Endothelial cell of umbilical vein (primary cell): ENCODE measurements at regions not wholly inside any gene's neighbourhood (a gene's known extent, or its start where the extent isn't known, plus 50 kb on each side); places are given as distances from the start of the nearest gene placed in this dataset.

Experiments used
- BruUV-seq: library from RNA; stranded (reverse); fragments of 400-500 nt; replicated peaks from 2 replicates; lab custom pipeline; 2021; lab: Mats Ljungman, UMichigan
- CTCF ChIA-PET: fragments of 300-600, 350-600 bp; sonication (Branson Sonifier 250); formaldehyde crosslinking; loops from one replicate; lab custom pipeline; 2021; ENCODE audit warnings: antibody characterized with exemption, inconsistent platforms; lab: Charles Lee
- POLR2A ChIA-PET: fragments of 300-600, 350-600 bp; sonication (Branson Sonifier 250); formaldehyde crosslinking; loops from one replicate; lab custom pipeline; 2021; ENCODE audit warnings: antibody characterized with exemption, inconsistent platforms; lab: Charles Lee
- DNase-seq: peaks from one replicate; pipeline ENCODE4 v3.0.0-alpha.2; 2011; ENCODE audit warnings: low read depth, low spot score
- FAIRE-seq: peaks from 2 replicates; lab custom pipeline; 2011; peaks lifted over from hg19 to GRCh38; lab: Jason Lieb, UNC
- H2AFZ ChIP-seq: 2 replicates; pipeline ENCODE4 v1.6.0; 2012; ENCODE audit warnings: low read depth, low read length, control low read depth, inconsistent platforms
- H3K27ac ChIP-seq: 2 replicates; pipeline ENCODE4 v1.5.1; 2011; ENCODE audit warnings: low read depth, mild to moderate bottlenecking, control low read depth, low read length, moderate library complexity; ENCODE audit not compliant: insufficient read depth
- H3K27me3 ChIP-seq, 2 experiments: 2 replicates each; pipeline versions ENCODE4 v1.6.0 to v1.6.1; 2011; ENCODE audit warnings: low read length in 2 of 2, mixed read lengths in 1 of 2; ENCODE audit not compliant: control insufficient read depth in 2 of 2, insufficient read depth in 2 of 2
- H3K36me3 ChIP-seq, 2 experiments: 2 replicates in 1 of 2; 3 replicates in 1 of 2; pipeline ENCODE4 v1.5.1; 2011; ENCODE audit warnings: low read length in 2 of 2, mild to moderate bottlenecking in 1 of 2, moderate library complexity in 1 of 2; ENCODE audit not compliant: control insufficient read depth in 2 of 2, insufficient read depth in 2 of 2; ENCODE audit errors: extremely low read depth in 1 of 2
- H3K4me1 ChIP-seq: 3 replicates; pipeline ENCODE4 v1.5.1; 2011; ENCODE audit warnings: mild to moderate bottlenecking, low read length; ENCODE audit not compliant: control insufficient read depth, insufficient read depth; ENCODE audit errors: extremely low read depth
- H3K4me2 ChIP-seq: 2 replicates; pipeline ENCODE4 v1.6.1; 2011; ENCODE audit warnings: low read length, control low read depth, mixed read lengths; ENCODE audit not compliant: insufficient read depth
- H3K4me3 ChIP-seq, 3 experiments: fragments of 200-600 bp in 1 of 3; sonication (generic), shearing (Covaris generic) in 1 of 3; replicated peaks in 1 of 3; 2 replicates each; pipeline ENCODE4 v1.5.1; 2011 to 2016; ENCODE audit warnings: control low read depth in 3 of 3, low read length in 3 of 3, mild to moderate bottlenecking in 2 of 3, inconsistent platforms in 1 of 3, low read depth in 1 of 3, moderate library complexity in 1 of 3; ENCODE audit not compliant: insufficient read depth in 1 of 3
- H3K79me2 ChIP-seq: 2 replicates; pipeline ENCODE4 v1.6.0; 2012; ENCODE audit warnings: low read length, inconsistent platforms; ENCODE audit not compliant: control insufficient read depth, insufficient read depth
- H3K9ac ChIP-seq: replicated peaks from 2 replicates; pipeline ENCODE3; 2011; ENCODE audit warnings: low read length, control low read depth; ENCODE audit not compliant: insufficient read depth; ENCODE audit errors: extremely low read depth
- H3K9me1 ChIP-seq: replicated peaks from 3 replicates; pipeline ENCODE4 v1.6.0; 2011; ENCODE audit warnings: mild to moderate bottlenecking, low read length; ENCODE audit not compliant: control insufficient read depth, insufficient read depth; ENCODE audit errors: extremely low read depth
- H3K9me3 ChIP-seq: replicated peaks from 2 replicates; pipeline ENCODE4 v1.5.1; 2012; ENCODE audit warnings: low read length, inconsistent platforms; ENCODE audit not compliant: control insufficient read depth, insufficient read depth
- H4K20me1 ChIP-seq: replicated peaks from 2 replicates; pipeline ENCODE3; 2011; ENCODE audit warnings: mild to moderate bottlenecking, low read length; ENCODE audit not compliant: control insufficient read depth, insufficient read depth; ENCODE audit errors: extremely low read depth
- EZH2 ChIP-seq: IDR thresholded peaks from 2 replicates; pipeline ENCODE4 v1.6.1; 2012; ENCODE audit warnings: borderline replicate concordance, low read depth, mild to moderate bottlenecking, moderate library complexity, low read length, inconsistent platforms; ENCODE audit not compliant: severe bottlenecking
- FOS ChIP-seq: IDR thresholded peaks from 2 replicates; pipeline ENCODE4 v1.6.1; 2011; ENCODE audit warnings: mild to moderate bottlenecking, low read length, moderate library complexity, borderline replicate concordance; ENCODE audit not compliant: insufficient read depth
- GATA2 ChIP-seq: IDR thresholded peaks from 2 replicates; pipeline ENCODE4 v1.7.0; 2011; ENCODE audit warnings: low read depth, mild to moderate bottlenecking, moderate library complexity, mixed read lengths, low read length; ENCODE audit not compliant: insufficient read length, insufficient read depth
- JUN ChIP-seq: IDR thresholded peaks from 2 replicates; pipeline ENCODE4 v1.6.1; 2011; ENCODE audit warnings: borderline replicate concordance, low read depth; ENCODE audit not compliant: insufficient read length, insufficient read depth
- MYC ChIP-seq: IDR thresholded peaks from one replicate; pipeline ENCODE4 v1.6.1; 2011; ENCODE audit warnings: mild to moderate bottlenecking, low read depth, low read length
- POLR2A ChIP-seq: IDR thresholded peaks from 2 replicates; pipeline ENCODE4 v1.6.1; 2012; ENCODE audit warnings: low read depth, mild to moderate bottlenecking, control low read depth, low read length
- POLR2AphosphoS5 ChIP-seq: IDR thresholded peaks from 2 replicates; pipeline ENCODE4 v1.6.1; 2012; ENCODE audit warnings: low read depth, mild to moderate bottlenecking, control low read depth, low read length, moderate library complexity; ENCODE audit not compliant: insufficient read depth
- dilution Hi-C: fragments of 300-500 bp; cut with MboI; formaldehyde crosslinking; loops from one replicate; pipeline ENCODE4 v1.15.0; 2019; ENCODE audit warnings: low sequenced_read_pairs; ENCODE audit not compliant: extremely low pct_ligation_motif_present
- intact Hi-C: fragments of 100-400 bp; cut with micrococcal nuclease; formaldehyde crosslinking; loops from one replicate; pipeline ENCODE4 v1.10.0; 2022
- TF ChIP-seq, protein P1 (sequence below): IDR thresholded peaks from 2 replicates; pipeline ENCODE4 v1.6.1; 2011; ENCODE audit not compliant: insufficient read depth, insufficient read length
- TF ChIP-seq, protein P2 (sequence below), 2 donors: IDR thresholded peaks; 1 replicate in 1 of 2; 2 replicates in 1 of 2; pipeline ENCODE4 v1.5.1; 2011; ENCODE audit warnings: low read length in 2 of 2, mild to moderate bottlenecking in 2 of 2, moderate library complexity in 2 of 2, control low read depth in 1 of 2, inconsistent platforms in 1 of 2, low read depth in 1 of 2; ENCODE audit not compliant: insufficient read depth in 1 of 2; ENCODE audit errors: extremely low read depth in 1 of 2

DNA sequence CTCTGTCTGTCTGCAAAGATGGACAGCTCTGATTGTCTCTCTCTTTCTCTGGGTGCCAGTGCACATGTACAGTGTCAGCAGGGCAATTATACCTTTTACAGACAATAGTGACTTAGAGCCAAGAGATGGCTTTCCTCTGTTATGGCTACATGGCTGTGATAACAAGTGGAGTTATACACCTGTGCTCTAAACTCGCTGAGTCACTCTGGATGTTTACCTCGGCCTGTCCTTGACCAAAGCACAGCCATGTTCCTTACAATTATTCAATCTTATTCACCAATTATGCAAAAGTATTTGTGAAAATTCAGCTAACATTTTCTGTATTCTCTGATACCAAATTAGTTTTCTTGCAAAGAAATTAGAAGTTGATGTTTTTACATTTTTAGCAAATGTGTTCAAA lies 475.5 kb upstream of the CCDC196 start:
- FAIRE-seq: no peak
- Histone ChIP-seq H3K9ac (no peak overlapping the region), H3K4me2 (no peak overlapping the region), H3K9me1 (no peaks in the 10 kb centered on the region), H3K79me2 (no peaks in the 10 kb centered on the region), H3K27me3 (no peaks in the 10 kb centered on the region), H3K9me3 (no peaks in the 10 kb centered on the region), H3K27ac (no peak overlapping the region), H3K4me1 (no peaks in the 10 kb centered on the region), H3K36me3 (no peaks in the 10 kb centered on the region), H2AFZ (no peak overlapping the region), H3K4me3 (no peak overlapping the region), H4K20me1 (no peaks in the 10 kb centered on the region)
- dilution Hi-C loops: no loop called here
- intact Hi-C loops: no loop called here
- POLR2A ChIA-PET: no interaction called here
- DNase-seq: no peak
- no peak for TF ChIP-seq JUN
- TF ChIP-seq POLR2A: no peak
- TF ChIP-seq, protein P1, sequence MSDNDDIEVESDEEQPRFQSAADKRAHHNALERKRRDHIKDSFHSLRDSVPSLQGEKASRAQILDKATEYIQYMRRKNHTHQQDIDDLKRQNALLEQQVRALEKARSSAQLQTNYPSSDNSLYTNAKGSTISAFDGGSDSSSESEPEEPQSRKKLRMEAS: no peak
- CTCF ChIA-PET: no interaction called here
- BruUV-seq: no TSS peak

DNA sequence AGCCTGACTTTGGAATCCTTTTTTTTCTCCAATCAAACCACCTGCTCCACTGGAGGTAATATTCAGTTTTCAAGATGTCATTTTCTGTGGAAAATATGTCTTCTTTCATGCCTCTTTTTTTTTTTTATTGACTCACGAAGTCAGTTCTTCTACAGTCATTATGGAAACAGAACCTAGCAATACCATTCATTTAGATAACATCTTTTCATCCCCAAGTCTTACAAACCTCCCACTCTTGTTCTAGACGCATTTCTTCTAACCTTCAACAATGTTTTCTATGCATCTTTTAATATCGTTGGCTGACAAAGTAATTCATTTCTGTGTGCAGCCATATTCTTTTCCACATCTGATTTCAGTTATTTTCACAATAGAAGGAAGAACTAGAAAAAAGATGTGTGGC lies 474.3 kb upstream of the CCDC196 start:
- H3K9me3 ChIP-seq: no peaks in the 10 kb centered on the region
- H4K20me1 ChIP-seq: no peaks in the 10 kb centered on the region
- H3K4me2 ChIP-seq: no peak overlapping the region
- no peaks in the 10 kb centered on the region for H3K27me3 ChIP-seq
- no peaks in the 10 kb centered on the region for H3K36me3 ChIP-seq
- TF ChIP-seq, protein P2, sequence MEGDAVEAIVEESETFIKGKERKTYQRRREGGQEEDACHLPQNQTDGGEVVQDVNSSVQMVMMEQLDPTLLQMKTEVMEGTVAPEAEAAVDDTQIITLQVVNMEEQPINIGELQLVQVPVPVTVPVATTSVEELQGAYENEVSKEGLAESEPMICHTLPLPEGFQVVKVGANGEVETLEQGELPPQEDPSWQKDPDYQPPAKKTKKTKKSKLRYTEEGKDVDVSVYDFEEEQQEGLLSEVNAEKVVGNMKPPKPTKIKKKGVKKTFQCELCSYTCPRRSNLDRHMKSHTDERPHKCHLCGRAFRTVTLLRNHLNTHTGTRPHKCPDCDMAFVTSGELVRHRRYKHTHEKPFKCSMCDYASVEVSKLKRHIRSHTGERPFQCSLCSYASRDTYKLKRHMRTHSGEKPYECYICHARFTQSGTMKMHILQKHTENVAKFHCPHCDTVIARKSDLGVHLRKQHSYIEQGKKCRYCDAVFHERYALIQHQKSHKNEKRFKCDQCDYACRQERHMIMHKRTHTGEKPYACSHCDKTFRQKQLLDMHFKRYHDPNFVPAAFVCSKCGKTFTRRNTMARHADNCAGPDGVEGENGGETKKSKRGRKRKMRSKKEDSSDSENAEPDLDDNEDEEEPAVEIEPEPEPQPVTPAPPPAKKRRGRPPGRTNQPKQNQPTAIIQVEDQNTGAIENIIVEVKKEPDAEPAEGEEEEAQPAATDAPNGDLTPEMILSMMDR (IDR thresholded peaks at IDR 0.05; ENCODE audit: extremely low read depth in 1 of 2, insufficient read depth in 1 of 2, low read depth in 1 of 2, low read length in 2 of 2): no peak
- no peak for TF ChIP-seq FOS
- TF ChIP-seq MYC: no peak
- no peak for TF ChIP-seq POLR2AphosphoS5
- no peak for TF ChIP-seq GATA2
- TF ChIP-seq JUN: no peak
- TF ChIP-seq, protein P1: no peak
- no peak for TF ChIP-seq POLR2A
- no peak for TF ChIP-seq EZH2
- no TSS peak for BruUV-seq
- H3K9me1 ChIP-seq: no peaks in the 10 kb centered on the region
- H3K9ac ChIP-seq: no peak overlapping the region
- dilution Hi-C loops: no loop called here
- H3K79me2 ChIP-seq: no peaks in the 10 kb centered on the region
- no peak overlapping the region for H2AFZ ChIP-seq
- intact Hi-C loops: no loop called here
- DNase-seq (no peak), FAIRE-seq (no peak)
- no peaks in the 10 kb centered on the region for H3K4me1 ChIP-seq
- CTCF ChIA-PET: no interaction called here
- H3K27ac ChIP-seq: no peak overlapping the region
- POLR2A ChIA-PET: no interaction called here
- no peak overlapping the region for H3K4me3 ChIP-seq
